GM18861 (cell line): ENCODE measurements at regions not wholly inside any gene's neighbourhood (a gene's known extent, or its start where the extent isn't known, plus 50 kb on each side); places are given as distances from the start of the nearest gene placed in this dataset.
"Not testable (repeated sequence)": the region's sequence is repeated elsewhere in the genome, so short reads cannot be mapped to it uniquely, and the experiment has no call there.

Source experiments
- ATAC-seq: cut with Tn5 transposase; IDR thresholded peaks from one replicate; pipeline ENCODE4 v1.9.1; 2021; ENCODE audit not compliant: unreplicated experiment

DNA sequence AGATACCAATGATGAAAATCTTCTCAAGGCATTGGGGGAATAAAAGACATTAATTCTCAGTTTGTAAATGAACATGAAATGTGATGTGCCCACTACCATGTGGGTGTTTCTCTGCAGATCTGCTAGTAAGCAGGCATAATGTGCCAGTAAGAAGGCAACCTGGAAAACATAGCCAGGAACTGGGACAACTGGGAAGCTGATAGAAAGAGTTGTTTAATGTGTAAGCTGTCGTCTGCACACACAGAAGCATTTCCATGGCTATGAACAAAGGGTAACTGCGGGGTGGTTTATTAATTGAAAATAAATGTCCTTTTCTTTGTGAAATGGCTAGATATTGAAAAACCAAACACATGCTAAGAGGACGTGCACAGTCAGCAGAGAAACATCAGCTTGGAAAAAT is 52.0 kb downstream of the ZC3H11B start:
- no peak for ATAC-seq

- no peak for ATAC-seq
Measured at GRCh38 chr1:219559899-219560298, 53.0 kb downstream of the ZC3H11B start.

- no peak for ATAC-seq
Measured at GRCh38 chr1:219555806-219556205, 57.1 kb downstream of the ZC3H11B start.

- ATAC-seq: no peak
Measured at GRCh38 chr1:219555031-219555692, 57.7 kb downstream of the ZC3H11B start.

DNA sequence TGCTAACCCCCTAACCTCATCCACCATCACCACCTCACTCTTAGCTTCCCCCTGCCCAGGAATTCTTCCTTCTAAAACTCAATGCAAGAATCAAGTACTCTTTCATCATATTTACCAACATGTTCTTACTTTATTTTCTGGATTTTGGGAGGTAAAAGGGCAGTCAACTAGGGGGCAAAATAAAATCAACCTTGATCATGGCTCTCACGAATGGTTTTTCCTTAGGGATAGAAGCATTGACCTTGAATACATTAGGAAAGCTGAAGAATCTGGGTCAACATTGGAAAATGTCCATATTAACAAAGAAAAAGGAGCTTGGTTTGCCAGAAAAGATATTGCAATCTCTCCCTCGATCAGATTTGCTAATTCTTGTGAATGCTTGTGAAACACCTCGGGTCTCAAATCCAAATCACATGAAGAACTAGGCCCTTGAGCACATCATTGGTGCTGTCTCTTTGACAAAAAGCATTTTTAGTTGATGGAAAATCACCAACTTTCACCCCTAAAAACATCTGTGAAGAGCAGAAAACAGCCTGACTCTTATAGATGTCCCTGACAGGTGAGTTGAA is 58.9 kb downstream of the ZC3H11B start:
- no peak for ATAC-seq

- ATAC-seq: no peak
Measured at GRCh38 chr1:219550201-219550600, 62.7 kb downstream of the ZC3H11B start.

GRCh38 chr1:219549215-219549614 is 63.7 kb downstream of the ZC3H11B start:
- ATAC-seq: no peak

DNA sequence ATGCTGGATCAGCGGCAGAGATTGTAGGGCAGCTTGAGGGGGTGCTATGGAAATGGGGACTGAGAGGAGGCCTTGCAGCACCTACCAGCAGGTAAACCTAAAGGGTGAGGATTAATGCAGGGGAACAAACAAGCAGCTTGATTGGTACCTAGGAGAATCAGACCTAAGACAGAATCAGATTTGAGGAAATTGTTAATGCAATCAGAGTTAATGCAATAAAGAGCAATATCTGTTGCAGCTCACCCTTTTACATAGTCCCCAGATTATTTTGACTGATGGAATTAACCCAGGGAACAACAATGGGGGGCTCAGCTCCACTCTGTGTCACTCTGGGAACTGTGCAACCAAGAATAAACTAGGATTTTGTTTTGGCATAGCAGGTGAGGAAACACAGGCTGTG is 64.5 kb downstream of the ZC3H11B start:
- ATAC-seq: no peak

- ATAC-seq: not testable (repeated sequence)
Measured at GRCh38 chr1:219545756-219546155, 67.1 kb downstream of the ZC3H11B start.

- ATAC-seq: no peak
Measured at GRCh38 chr1:219544163-219544846, 68.6 kb downstream of the ZC3H11B start.

DNA sequence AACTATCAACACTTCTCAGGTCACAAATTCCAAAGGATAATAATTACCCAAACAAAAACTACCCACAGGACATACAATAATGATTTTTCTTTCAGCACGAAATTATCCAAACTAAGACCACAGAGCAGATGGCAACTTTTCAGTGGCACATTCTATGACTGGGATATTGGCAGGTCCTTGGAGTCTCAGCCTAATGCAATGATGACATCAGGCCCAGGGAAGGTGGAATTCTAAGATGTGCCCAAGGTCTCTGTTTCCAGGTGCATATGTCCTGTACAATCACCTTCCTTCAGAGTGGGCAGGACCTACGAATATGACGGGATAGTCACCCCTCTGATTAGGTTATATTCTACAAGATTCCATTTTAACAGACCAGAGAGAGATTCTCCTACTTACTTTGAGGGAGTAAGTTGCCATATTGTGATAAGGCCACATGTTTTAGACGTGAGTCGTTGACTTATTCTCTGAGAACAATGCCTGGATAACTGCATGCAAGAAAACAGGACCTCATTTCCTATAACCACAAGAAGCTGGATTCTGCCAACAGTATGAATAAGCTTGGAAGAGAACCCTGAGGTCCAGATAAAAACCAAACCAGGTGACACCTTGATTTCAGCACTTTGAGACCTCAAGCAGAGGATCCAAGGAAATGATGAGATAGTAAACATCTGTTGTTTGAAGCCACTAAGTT is 69.9 kb downstream of the ZC3H11B start:
- ATAC-seq: no peak

DNA sequence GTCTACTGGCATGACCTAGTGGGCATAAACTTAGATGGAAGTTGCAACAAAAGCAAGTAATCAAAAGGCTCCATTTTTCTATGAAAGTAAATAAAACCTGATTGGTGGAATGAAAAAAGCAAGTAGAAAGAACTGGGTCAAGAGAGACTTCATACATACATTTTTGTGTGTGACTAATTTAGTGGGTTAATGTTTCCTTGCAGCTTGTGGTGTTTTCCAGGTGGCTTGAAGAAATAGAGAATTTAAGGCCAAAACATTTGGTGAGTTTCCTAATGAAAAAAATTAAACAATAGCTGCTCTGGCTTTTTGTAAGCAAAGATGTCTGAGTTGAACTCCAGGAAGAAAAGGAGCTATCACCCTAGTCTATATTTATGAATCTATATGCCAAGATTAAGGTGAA is 71.0 kb downstream of the ZC3H11B start:
- no peak for ATAC-seq

GRCh38 chr1:219539645-219540254 is 73.2 kb downstream of the ZC3H11B start:
- ATAC-seq: no peak

- ATAC-seq: no peak
Measured at GRCh38 chr1:219538886-219539285, 74.0 kb downstream of the ZC3H11B start.

DNA sequence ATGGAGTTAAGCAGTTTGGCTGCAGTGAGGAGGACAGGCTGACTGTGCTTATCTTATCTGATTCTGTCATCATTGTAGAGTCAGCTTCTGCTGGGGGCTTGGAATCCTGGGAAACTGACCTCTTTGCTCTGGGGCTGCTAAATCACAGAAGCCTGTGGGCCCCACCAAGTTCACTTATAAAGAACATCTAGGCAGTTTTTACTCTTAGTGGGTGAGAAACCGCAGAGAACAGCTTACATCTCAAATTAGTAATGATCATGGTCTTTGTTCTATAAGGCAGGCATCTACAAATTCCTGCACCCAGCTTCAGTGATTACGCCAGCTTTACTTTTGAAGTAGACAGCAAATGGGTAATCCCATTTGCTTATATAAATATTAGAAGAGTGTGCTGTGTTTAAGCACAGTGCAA is 75.7 kb downstream of the ZC3H11B start:
- ATAC-seq: no peak

DNA sequence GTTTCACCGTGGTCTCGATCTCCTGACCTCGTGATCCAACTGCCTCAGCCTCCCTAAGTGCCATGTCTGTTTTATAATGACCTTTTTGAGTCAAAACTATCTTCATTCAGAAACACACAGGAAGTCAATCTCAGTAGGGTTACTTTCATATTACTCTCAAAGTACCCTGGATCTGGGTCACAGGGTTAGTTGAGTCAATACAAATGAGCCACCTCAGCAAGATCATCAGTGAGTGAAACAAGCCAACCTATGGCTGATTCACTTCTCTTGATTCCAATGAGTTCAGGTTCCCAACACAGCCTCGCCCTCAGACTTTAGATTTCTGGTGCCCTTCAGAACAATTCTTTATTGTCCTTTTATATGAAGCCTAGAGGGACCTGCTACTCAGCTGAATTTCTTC is 76.9 kb downstream of the ZC3H11B start:
- no peak for ATAC-seq

GRCh38 chr1:219534991-219535390 is 77.9 kb downstream of the ZC3H11B start:
- ATAC-seq: no peak

GRCh38 chr1:219533280-219533679 is 79.6 kb downstream of the ZC3H11B start:
- no peak for ATAC-seq

GRCh38 chr1:219529116-219529515 is 83.8 kb downstream of the ZC3H11B start:
- ATAC-seq: no peak

DNA sequence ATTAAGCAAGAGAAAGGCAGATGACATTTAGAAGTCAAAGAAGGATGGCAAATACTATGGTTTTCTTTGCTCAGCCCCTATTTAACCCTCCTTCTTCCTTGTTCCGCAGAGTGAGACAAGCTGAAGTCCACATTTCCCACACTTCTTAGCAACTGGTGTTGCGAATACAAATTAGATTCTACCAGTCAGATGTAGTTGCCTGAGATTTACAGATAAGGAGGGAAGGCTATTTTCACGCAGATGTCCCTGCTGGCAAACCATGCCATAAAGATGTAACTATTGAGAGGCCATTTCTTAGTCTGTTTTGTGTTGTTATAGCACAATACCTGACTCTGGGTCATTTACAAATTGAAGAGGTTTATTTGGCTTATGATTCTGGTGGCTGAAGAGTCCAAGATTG is 84.3 kb downstream of the ZC3H11B start:
- ATAC-seq: no peak

DNA sequence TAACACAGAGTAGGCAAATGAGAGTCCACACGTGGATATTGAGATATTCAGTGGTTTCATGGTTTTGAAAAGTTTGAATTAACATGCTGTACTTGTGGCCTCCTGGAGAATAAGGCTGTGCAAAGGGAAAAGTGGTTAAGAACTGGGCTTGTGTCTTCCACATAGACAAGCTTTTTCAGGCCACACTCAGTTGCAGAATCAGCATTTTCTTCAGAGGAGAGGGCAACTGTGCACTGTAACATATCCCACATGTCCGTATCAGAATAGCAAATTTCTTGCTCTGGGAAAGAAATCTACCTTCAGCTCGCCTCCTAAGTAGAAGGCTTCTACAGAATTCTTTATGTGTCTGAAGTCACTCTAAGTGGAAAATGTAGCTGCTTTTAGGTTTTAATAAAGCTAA is 84.9 kb downstream of the ZC3H11B start:
- no peak for ATAC-seq
